Left lung (tissue), 4 donors: ENCODE measurements at regions not wholly inside any gene's neighbourhood (a gene's known extent, or its start where the extent isn't known, plus 50 kb on each side); places are given as distances from the start of the nearest gene placed in this dataset.

ENCODE experiments used
- ATAC-seq: fragments of 200-7000 bp; cut with Tn5 transposase; one replicate; pipeline ENCODE4 v1.9.1; 2020; ENCODE audit warnings: moderate library complexity
- DNase-seq, 4 donors: peaks; one replicate each; pipeline ENCODE4 v3.0.0-alpha.2; 2013 to 2020
- H3K27ac ChIP-seq, 2 donors: fragments of 200-600 bp; sonication (generic) in 1 of 2; one replicate each; pipeline versions ENCODE4 v1.5.0 to v1.8.0; 2020 to 2021
- H3K27me3 ChIP-seq, 2 donors: fragments of 200-600 bp; sonication (generic) in 1 of 2; one replicate each; pipeline versions ENCODE4 v1.5.0 to v1.8.0; 2020 to 2021
- H3K36me3 ChIP-seq, 2 donors: fragments of 200-600 bp; sonication (generic) in 1 of 2; one replicate each; pipeline versions ENCODE4 v1.5.0 to v1.8.0; 2020 to 2021
- H3K4me1 ChIP-seq, 2 donors: fragments of 200-600 bp; one replicate each; pipeline ENCODE4 v1.8.0; 2021
- H3K4me3 ChIP-seq, 2 donors: fragments of 200-600 bp; sonication (generic) in 1 of 2; one replicate each; pipeline versions ENCODE4 v1.5.0 to v1.8.0; 2020 to 2021; ENCODE audit warnings: mild to moderate bottlenecking in 1 of 2
- H3K9me3 ChIP-seq, 2 donors: fragments of 200-600 bp; sonication (generic) in 1 of 2; one replicate each; pipeline versions ENCODE4 v1.5.0 to v1.8.0; 2020 to 2021
- CTCF ChIP-seq, 2 donors: fragments of 200-600 bp; sonication (generic) in 1 of 2; IDR thresholded peaks; one replicate each; pipeline versions ENCODE4 v1.5.0 to v1.8.0; 2021; ENCODE audit warnings: antibody characterized with exemption in 2 of 2
- intact Hi-C, 2 donors: fragments of 100-400 bp; cut with DNase I; formaldehyde crosslinking; loops; one replicate each; pipeline versions ENCODE4 v1.11.2 to v1.14.2; 2022
- donor health status: DM: no; HTN: yes; CAD: no.
- donor health status: DM: no; HTN: no; CAD: no.

- H3K4me3 ChIP-seq: no peak overlapping the region
- no peaks in the 10 kb centered on the region for H3K36me3 ChIP-seq
- peaks cover 0 to 4% of the 10 kb centered on the region in 2 donors for H3K9me3 ChIP-seq
- H3K27me3 ChIP-seq: no peaks in the 10 kb centered on the region
- intact Hi-C loops: no loop called here
- TF ChIP-seq CTCF (IDR thresholded peaks at IDR 0.05): no peak
- no peaks in the 10 kb centered on the region for H3K4me1 ChIP-seq
- DNase-seq (no peak), ATAC-seq (no peak)
- no peak overlapping the region for H3K27ac ChIP-seq
These were observed 211.6 kb upstream of the MPDZ start for GRCh38 chr9:13491138-13491492.

GRCh38 chr9:13487936-13488335 is 208.4 kb upstream of the MPDZ start:
- no peaks in the 10 kb centered on the region for H3K36me3 ChIP-seq
- no peaks in the 10 kb centered on the region for H3K9me3 ChIP-seq
- DNase-seq: no peak
- no peak overlapping the region for H3K4me3 ChIP-seq
- ATAC-seq: no peak
- TF ChIP-seq CTCF (IDR thresholded peaks at IDR 0.05): no peak
- H3K27ac ChIP-seq: no peak overlapping the region
- H3K4me1 ChIP-seq: no peaks in the 10 kb centered on the region
- no peaks in the 10 kb centered on the region for H3K27me3 ChIP-seq
- intact Hi-C loops: no loop called here

GRCh38 chr9:13487498-13487897 is 208.0 kb upstream of the MPDZ start:
- ATAC-seq: no peak
- no peak for TF ChIP-seq CTCF (IDR thresholded peaks at IDR 0.05)

GRCh38 chr9:13487071-13487470 is 207.6 kb upstream of the MPDZ start:
- Histone ChIP-seq H3K9me3 (no peaks in the 10 kb centered on the region), H3K36me3 (no peaks in the 10 kb centered on the region), H3K4me3 (no peak overlapping the region), H3K27ac (no peak overlapping the region), H3K27me3 (no peaks in the 10 kb centered on the region), H3K4me1 (no peaks in the 10 kb centered on the region)
- intact Hi-C loops: no loop called here
- DNase-seq (no peak), ATAC-seq (no peak)
- no peak for TF ChIP-seq CTCF (IDR thresholded peaks at IDR 0.05)

More at GRCh38 chr9:13487498-13487897, 208.0 kb upstream of the MPDZ start:
- H3K36me3 ChIP-seq: no peaks in the 10 kb centered on the region
- H3K4me1 ChIP-seq: no peaks in the 10 kb centered on the region
- H3K4me3 ChIP-seq: no peak overlapping the region
- no peaks in the 10 kb centered on the region for H3K27me3 ChIP-seq
- DNase-seq: no peak
- H3K9me3 ChIP-seq: no peaks in the 10 kb centered on the region
- H3K27ac ChIP-seq: no peak overlapping the region
- intact Hi-C loops: no loop called here

- H3K9me3 ChIP-seq: no peaks in the 10 kb centered on the region
- DNase-seq (peak in 3 of 4 donors; percentile 42 to 75 (median 56)), ATAC-seq (peak; percentile 91)
- H3K4me1 ChIP-seq: no peaks in the 10 kb centered on the region
- peak overlapping the region in 1 of 2 donors; percentile 23 for H3K27ac ChIP-seq
- intact Hi-C loops: no loop called here
- no peaks in the 10 kb centered on the region for H3K27me3 ChIP-seq
- no peak overlapping the region for H3K4me3 ChIP-seq
- H3K36me3 ChIP-seq: no peaks in the 10 kb centered on the region
- TF ChIP-seq CTCF (IDR thresholded peaks at IDR 0.05): no peak
These were observed 205.6 kb upstream of the MPDZ start for GRCh38 chr9:13485068-13485596.
